Omental fat pad (tissue), 3 donors: ENCODE measurements at regions not wholly inside any gene's neighbourhood (a gene's known extent, or its start where the extent isn't known, plus 50 kb on each side); places are given as distances from the start of the nearest gene placed in this dataset.

Experiments
- ATAC-seq: fragments of 150-250 bp; one replicate; pipeline ENCODE4 v1.9.1; 2016; ENCODE audit warnings: mild to moderate bottlenecking, moderate library complexity; ENCODE audit not compliant: low FRiP score
- DNase-seq: peaks from one replicate; pipeline ENCODE4 v3.0.0-alpha.2; 2019; ENCODE audit warnings: low spot score
- CTCF ChIP-seq, 3 donors: fragments of 450-650 bp; IDR thresholded peaks; one replicate each; pipeline ENCODE4 v1.5.1; 2016 to 2017; ENCODE audit warnings: antibody characterized with exemption in 3 of 3, mild to moderate bottlenecking in 3 of 3, moderate library complexity in 2 of 3

GRCh38 chr6:145225500-145225899 is 509.8 kb downstream of the EPM2A start:
- TF ChIP-seq CTCF (IDR thresholded peaks at IDR 0.05) = no peak
- no peak for ATAC-seq
- no peak for DNase-seq

GRCh38 chr6:145227593-145227992 is 507.7 kb downstream of the EPM2A start:
- no peak for ATAC-seq
- TF ChIP-seq CTCF (IDR thresholded peaks at IDR 0.05) = no peak
- DNase-seq = no peak

- ATAC-seq (no peak), DNase-seq (no peak)
- TF ChIP-seq CTCF (IDR thresholded peaks at IDR 0.05) = no peak
Observed at GRCh38 chr6:145228962-145229582, 506.2 kb downstream of the EPM2A start.

GRCh38 chr6:145233955-145234354 is 501.4 kb downstream of the EPM2A start:
- ATAC-seq = no peak

GRCh38 chr6:145235207-145235606 is 500.1 kb downstream of the EPM2A start:
- ATAC-seq = no peak
- DNase-seq = no peak
- TF ChIP-seq CTCF (IDR thresholded peaks at IDR 0.05) = no peak

More at GRCh38 chr6:145233955-145234354, 501.4 kb downstream of the EPM2A start:
- DNase-seq = no peak
- TF ChIP-seq CTCF (IDR thresholded peaks at IDR 0.05) = no peak

GRCh38 chr6:145238787-145239186 is 496.5 kb downstream of the EPM2A start:
- ATAC-seq (no peak), DNase-seq (no peak)
- TF ChIP-seq CTCF (IDR thresholded peaks at IDR 0.05) = no peak

- TF ChIP-seq CTCF (IDR thresholded peaks at IDR 0.05) = no peak
- ATAC-seq (no peak), DNase-seq (no peak)
Observed at GRCh38 chr6:145241039-145241438, 494.3 kb downstream of the EPM2A start.
